Esophagus squamous epithelium (tissue), 5 donors: ENCODE measurements at regions not wholly inside any gene's neighbourhood (a gene's known extent, or its start where the extent isn't known, plus 50 kb on each side); places are given as distances from the start of the nearest gene placed in this dataset.

Experiments
- DNase-seq: peaks from one replicate; lab custom pipeline; 2025; lab: John Stamatoyannopoulos, UW
- H3K27ac ChIP-seq, 4 donors: fragments of 200-600 bp; sonication (generic); one replicate each; pipeline ENCODE4 v1.5.1; 2016 to 2019; ENCODE audit warnings: mild to moderate bottlenecking in 1 of 4
- H3K27me3 ChIP-seq, 4 donors: fragments of 200-600 bp; sonication (generic); 1 replicate in 3 of 4; 2 replicates in 1 of 4; pipeline versions ENCODE4 v1.5.1 to v1.6.0; 2017 to 2021; ENCODE audit warnings: antibody characterized with exemption in 1 of 4
- H3K36me3 ChIP-seq, 3 donors: fragments of 200-600 bp; sonication (generic); one replicate each; pipeline ENCODE4 v1.5.1; 2016 to 2019
- H3K4me1 ChIP-seq, 3 donors: fragments of 200-600 bp; sonication (generic); one replicate each; pipeline ENCODE4 v1.5.1; 2017 to 2019
- H3K4me3 ChIP-seq, 4 donors: fragments of 200-600 bp; sonication (generic); 1 replicate in 3 of 4; 2 replicates in 1 of 4; pipeline ENCODE4 v1.5.1; 2016 to 2019; ENCODE audit warnings: mild to moderate bottlenecking in 2 of 4, moderate library complexity in 1 of 4
- H3K9me3 ChIP-seq, 3 donors: fragments of 200-600 bp; sonication (generic); one replicate each; pipeline ENCODE4 v1.5.1; 2016 to 2019
- CTCF ChIP-seq, 6 experiments: fragments of 450-650 bp in 4 of 6; fragments of 200-600 bp in 2 of 6; sonication (generic) in 2 of 6; IDR thresholded peaks; one replicate each; pipeline ENCODE4 v1.5.1; 2016 to 2019; ENCODE audit warnings: antibody characterized with exemption in 6 of 6, mild to moderate bottlenecking in 4 of 6, moderate library complexity in 4 of 6
- POLR2A ChIP-seq, 4 donors: fragments of 450-650 bp; IDR thresholded peaks; one replicate each; pipeline ENCODE4 v1.6.1; 2017; ENCODE audit warnings: antibody characterized with exemption in 4 of 4, mild to moderate bottlenecking in 4 of 4, moderate library complexity in 3 of 4
- WGBS, 2 donors: methylation state at CpG; one replicate each; pipeline ENCODE4 v1.1.5; 2018; 5-methylcytosine and 5-hydroxymethylcytosine counted together
- intact Hi-C: fragments of 100-400 bp; cut with DNase I; formaldehyde crosslinking; loops from one replicate; pipeline ENCODE4 v1.15.0; 2022
- donor health status: DM: yes; HTN: yes; CAD: no.

GRCh38 chr9:695252-695651, 146.2 kb upstream of the DMRT1 start:
- intact Hi-C loops, result loop anchor here (10.0 kb wide), 1 partner anchor 80 kb away; no protein-coding TSS in a partner anchor
- H3K36me3 ChIP-seq, result peaks cover 0 to 9% (median 0%) of the 10 kb centered on the region in 3 donors
- WGBS, 2 donors, result 27 to 47% methylated on average over 4 of the region's 4 CpGs
- TF ChIP-seq CTCF (IDR thresholded peaks at IDR 0.05) (no peak), POLR2A (IDR thresholded peaks at IDR 0.05) (no peak)
- H3K4me1 ChIP-seq, result peaks cover 22 to 89% (median 76%) of the 10 kb centered on the region in 3 donors
- peak overlapping the region; percentile 75 to 95 (median 92) for H3K27ac ChIP-seq
- H3K4me3 ChIP-seq, result peak overlapping the region in 3 of 4 donors; percentile 14 to 56 (median 21)
- no peaks in the 10 kb centered on the region for H3K9me3 ChIP-seq
- no peaks in the 10 kb centered on the region for H3K27me3 ChIP-seq
- DNase-seq, result no peak

- H3K36me3 ChIP-seq, result peaks cover 0 to 23% (median 0%) of the 10 kb centered on the region in 3 donors
- WGBS, 2 donors, result 17 to 35% methylated on average over 7 to 9 of the region's 9 CpGs
- no peak for DNase-seq
- no peaks in the 10 kb centered on the region for H3K27me3 ChIP-seq
- no peaks in the 10 kb centered on the region for H3K9me3 ChIP-seq
- intact Hi-C loops, result loop anchor here (10.0 kb wide), 1 partner anchor 82 kb away; no protein-coding TSS in a partner anchor
- H3K27ac ChIP-seq, result peak overlapping the region; percentile 75 to 95 (median 92)
- TF ChIP-seq POLR2A (IDR thresholded peaks at IDR 0.05) (no peak), CTCF (IDR thresholded peaks at IDR 0.05) (peak in 3 of 6 experiments; percentile 11 to 30 (median 14))
- peaks cover 22 to 84% (median 65%) of the 10 kb centered on the region in 3 donors for H3K4me1 ChIP-seq
- H3K4me3 ChIP-seq, result peak overlapping the region in 1 of 4 donors; percentile 16
These were observed 144.9 kb upstream of the DMRT1 start for GRCh38 chr9:696332-697323.

GRCh38 chr9:698276-698675, 143.2 kb upstream of the DMRT1 start:
- peaks cover 0 to 38% (median 0%) of the 10 kb centered on the region in 3 donors for H3K36me3 ChIP-seq
- TF ChIP-seq CTCF (IDR thresholded peaks at IDR 0.05) (no peak), POLR2A (IDR thresholded peaks at IDR 0.05) (no peak)
- intact Hi-C loops, result loop anchor here (10.0 kb wide), 1 partner anchor 83 kb away; no protein-coding TSS in a partner anchor
- no peak for DNase-seq
- 62 to 64% methylated on average over 4 to 5 of the region's 5 CpGs for WGBS, 2 donors
- no peak overlapping the region for H3K4me3 ChIP-seq
- H3K9me3 ChIP-seq, result no peaks in the 10 kb centered on the region
- H3K4me1 ChIP-seq, result peaks cover 25 to 77% (median 49%) of the 10 kb centered on the region in 3 donors
- H3K27ac ChIP-seq, result peak overlapping the region in 3 of 4 donors; percentile 9 to 34 (median 32)
- H3K27me3 ChIP-seq, result no peaks in the 10 kb centered on the region

- intact Hi-C loops, result loop anchor here (10.0 kb wide), 1 partner anchor 84 kb away; no protein-coding TSS in a partner anchor
- WGBS, 2 donors, result 90% methylated on average over 6 of the region's 6 CpGs
- DNase-seq, result no peak
These were observed 142.5 kb upstream of the DMRT1 start for GRCh38 chr9:698954-699353.

More at GRCh38 chr9:698954-699353, 142.5 kb upstream of the DMRT1 start:
- Histone ChIP-seq H3K4me1 (peaks cover 20 to 77% (median 46%) of the 10 kb centered on the region in 3 donors), H3K36me3 (peaks cover 0 to 38% (median 0%) of the 10 kb centered on the region in 3 donors), H3K27ac (peak overlapping the region in 3 of 4 donors; percentile 3 to 32 (median 29)), H3K27me3 (no peaks in the 10 kb centered on the region), H3K9me3 (no peaks in the 10 kb centered on the region), H3K4me3 (no peak overlapping the region)
- TF ChIP-seq CTCF (IDR thresholded peaks at IDR 0.05), result no peak
